GM12878 (cell line): ENCODE measurements at regions not wholly inside any gene's neighbourhood (a gene's known extent, or its start where the extent isn't known, plus 50 kb on each side); places are given as distances from the start of the nearest gene placed in this dataset.

Source experiments
- ATAC-seq: fragments of 200-7000 bp; cut with Tn5 transposase; 3 replicates; pipeline ENCODE4 v1.9.1; 2020; ENCODE audit warnings: mild to moderate bottlenecking, moderate library complexity
- BruUV-seq: library from RNA; stranded (reverse); fragments of 400-500 nt; replicated peaks from 2 replicates; lab custom pipeline; 2021; lab: Mats Ljungman, UMichigan
- CTCF ChIA-PET: fragments of 300-600 bp; sonication (Branson Sonifier 250); formaldehyde crosslinking; extraction: SDS; loops from one replicate; lab custom pipeline; 2021; ENCODE audit warnings: inconsistent platforms; lab: Yijun Ruan, JAX
- POLR2A ChIA-PET: fragments of 350-600 bp; formaldehyde crosslinking; extraction: SDS; loops from one replicate; lab custom pipeline; 2021; ENCODE audit warnings: inconsistent platforms; lab: Charles Lee
- RAD21 ChIA-PET: fragments of 300-600 bp; sonication (Branson Sonifier 250); formaldehyde crosslinking; loops from one replicate; lab custom pipeline; 2023; ENCODE audit warnings: antibody characterized with exemption; ENCODE audit not compliant: unreplicated experiment; lab: Charles Lee
- SMC1A ChIA-PET: fragments of 300-600 bp; sonication (Branson Sonifier 250); formaldehyde crosslinking; loops from one replicate; lab custom pipeline; 2023; ENCODE audit not compliant: unreplicated experiment, uncharacterized antibody; lab: Charles Lee
- DNase-seq: peaks from one replicate; pipeline ENCODE4 v3.0.0-alpha.2; 2011; ENCODE audit warnings: low read depth, low spot score
- FAIRE-seq: peaks from 3 replicates; lab custom pipeline; 2011; peaks lifted over from hg19 to GRCh38; lab: Jason Lieb, UNC
- H2AFZ ChIP-seq: 2 replicates; pipeline ENCODE4 v1.6.0; 2011; ENCODE audit warnings: low read depth, low read length, control low read depth; ENCODE audit not compliant: control insufficient read depth
- H3K27ac ChIP-seq: 2 replicates; pipeline ENCODE4 v1.5.1; 2011; ENCODE audit warnings: control low read depth; ENCODE audit not compliant: control insufficient read depth, insufficient read depth
- H3K27me3 ChIP-seq, 2 experiments: replicated peaks in 1 of 2; 2 replicates each; pipeline versions ENCODE4 v1.6.0 to v1.6.1; 2011; ENCODE audit warnings: low read length in 1 of 2; ENCODE audit not compliant: control insufficient read depth in 2 of 2, insufficient read depth in 2 of 2
- H3K36me3 ChIP-seq, 2 experiments: 2 replicates each; pipeline ENCODE4 v1.5.1; 2011; ENCODE audit warnings: low read length in 1 of 2; ENCODE audit not compliant: control insufficient read depth in 2 of 2, insufficient read depth in 2 of 2
- H3K4me1 ChIP-seq: 2 replicates; pipeline ENCODE4 v1.6.1; 2011; ENCODE audit warnings: mild to moderate bottlenecking, low read length, moderate library complexity, mixed read lengths; ENCODE audit not compliant: control insufficient read depth, insufficient read depth
- H3K4me2 ChIP-seq: 2 replicates; pipeline ENCODE4 v1.6.0; 2011; ENCODE audit warnings: control low read depth; ENCODE audit not compliant: control insufficient read depth, insufficient read depth
- H3K4me3 ChIP-seq: fragments of 200-600 bp; sonication (generic); 2 replicates; pipeline ENCODE4 v1.5.1; 2016
- H3K79me2 ChIP-seq: 2 replicates; pipeline ENCODE4 v1.6.0; 2011; ENCODE audit warnings: low read length; ENCODE audit not compliant: control insufficient read depth, insufficient read depth
- H3K9ac ChIP-seq: 2 replicates; pipeline ENCODE4 v1.8.0; 2011; ENCODE audit warnings: low read length, control low read depth, mixed read lengths; ENCODE audit not compliant: control insufficient read depth, insufficient read depth
- H3K9me3 ChIP-seq: replicated peaks from 3 replicates; pipeline ENCODE4 v1.5.1; 2011; ENCODE audit warnings: mild to moderate bottlenecking, low read length; ENCODE audit not compliant: control insufficient read depth, insufficient read depth
- H4K20me1 ChIP-seq: 2 replicates; pipeline ENCODE4 v1.6.0; 2011; ENCODE audit not compliant: control insufficient read depth, insufficient read depth
- ATF3 ChIP-seq: IDR thresholded peaks from 2 replicates; pipeline ENCODE4 v1.6.1; 2011; ENCODE audit warnings: low read depth, mild to moderate bottlenecking, low read length, moderate library complexity, borderline replicate concordance; ENCODE audit errors: extremely low read depth
- E4F1 ChIP-seq: fragments of 450-650 bp; IDR thresholded peaks from 2 replicates; pipeline ENCODE4 v1.6.1; 2018; ENCODE audit warnings: borderline replicate concordance, mild to moderate bottlenecking; ENCODE audit not compliant: partially characterized antibody
- GABPA ChIP-seq: IDR thresholded peaks from 2 replicates; pipeline ENCODE4 v1.6.1; 2014; ENCODE audit warnings: antibody characterized with exemption, low read depth, mild to moderate bottlenecking, inconsistent platforms
- IRF3 ChIP-seq: fragments of 450-650 bp; IDR thresholded peaks from 2 replicates; pipeline ENCODE4 v1.6.1; 2014; ENCODE audit warnings: mild to moderate bottlenecking
- MAX ChIP-seq: IDR thresholded peaks from 2 replicates; pipeline ENCODE4 v1.6.1; 2012; ENCODE audit warnings: low read depth, low read length, improper control_type of control experiment
- NFIC ChIP-seq: IDR thresholded peaks from 2 replicates; pipeline ENCODE4 v1.6.1; 2012; ENCODE audit warnings: low read depth, mild to moderate bottlenecking, inconsistent platforms, low read length, moderate library complexity
- NR2F1 ChIP-seq: fragments of 450-650 bp; conservative IDR thresholded peaks from 2 replicates; pipeline ENCODE4 v1.6.1; 2017; ENCODE audit warnings: mild to moderate bottlenecking
- TBL1XR1 ChIP-seq: IDR thresholded peaks from 2 replicates; pipeline ENCODE4 v1.6.1; 2012; ENCODE audit warnings: low read depth, low read length, improper control_type of control experiment
- WGBS: methylation state at CpG from one replicate; pipeline ENCODE4 v1.1.6; 2016; ENCODE audit warnings: low lambda C conversion rate; ENCODE audit not compliant: insufficient replicate concordance, insufficient coverage; ENCODE audit errors: missing lambda C conversion rate; 5-methylcytosine and 5-hydroxymethylcytosine counted together
- in situ Hi-C: fragments of 300-500 bp; cut with MboI; formaldehyde crosslinking; loops from 9 replicates; pipeline ENCODE4 v1.14.3; 2018; ENCODE audit warnings: mixed read lengths
- intact Hi-C: fragments of 100-400 bp; cut with micrococcal nuclease; formaldehyde crosslinking; loops from one replicate; pipeline ENCODE4 v1.14.2; 2022; ENCODE audit not compliant: unreplicated experiment

- no peak overlapping the region; the same call in 1 of the 2 replicates for H2AFZ ChIP-seq
- ChIA-PET CTCF (no interaction called here), SMC1A (interaction anchor here (1.0 kb wide), 1 partner anchor 122 kb away, joined by 3 read pairs; no protein-coding TSS in a partner anchor), RAD21 (no interaction called here), POLR2A (no interaction called here)
- WGBS = 0% methylated on average over 2 of the region's 2 CpGs
- ATAC-seq (peak; percentile 21; the same call in 1 of the 3 replicates), DNase-seq (no peak), FAIRE-seq (no peak)
- no peak overlapping the region for H3K4me2 ChIP-seq
- H4K20me1 ChIP-seq = no peaks in the 10 kb centered on the region
- no peak for TF ChIP-seq MAX
- no peak for TF ChIP-seq IRF3
- TF ChIP-seq ATF3 = no peak
- no peak for TF ChIP-seq NFIC
- no peak for TF ChIP-seq GABPA
- TF ChIP-seq NR2F1 = no peak
- no peak for TF ChIP-seq TBL1XR1
- TF ChIP-seq E4F1 = no peak
- H3K4me3 ChIP-seq = no peak overlapping the region
- H3K9me3 ChIP-seq = no peaks in the 10 kb centered on the region
- intact Hi-C loops (no loop called here), in situ Hi-C loops (no loop called here)
- no peaks in the 10 kb centered on the region; the same call in 1 of the 2 replicates for H3K4me1 ChIP-seq
- H3K27me3 ChIP-seq = no peaks in the 10 kb centered on the region
- H3K36me3 ChIP-seq = no peaks in the 10 kb centered on the region
- no TSS peak for BruUV-seq
- no peaks in the 10 kb centered on the region for H3K79me2 ChIP-seq
- H3K9ac ChIP-seq = no peak overlapping the region
- no peak overlapping the region for H3K27ac ChIP-seq
These were observed 265.0 kb downstream of the IL20RB start for GRCh38 chr3:137222736-137223225.
